Panc1 (cell line): ENCODE measurements at regions not wholly inside any gene's neighbourhood (a gene's known extent, or its start where the extent isn't known, plus 50 kb on each side); places are given as distances from the start of the nearest gene placed in this dataset.

Experiments used
- TF ChIP-seq, protein P1 (sequence below): fragments of 450-650 bp; IDR thresholded peaks from 2 replicates; pipeline ENCODE4 v1.5.1; 2017; ENCODE audit warnings: mild to moderate bottlenecking
- TF ChIP-seq, protein P2 (sequence below), 2 experiments: IDR thresholded peaks; 2 replicates each; pipeline ENCODE4 v1.6.1; 2011 to 2012; ENCODE audit warnings: low read depth in 2 of 2, control low read depth in 1 of 2, low read length in 1 of 2, mild to moderate bottlenecking in 1 of 2, moderate library complexity in 1 of 2; ENCODE audit not compliant: insufficient read depth in 1 of 2

DNA sequence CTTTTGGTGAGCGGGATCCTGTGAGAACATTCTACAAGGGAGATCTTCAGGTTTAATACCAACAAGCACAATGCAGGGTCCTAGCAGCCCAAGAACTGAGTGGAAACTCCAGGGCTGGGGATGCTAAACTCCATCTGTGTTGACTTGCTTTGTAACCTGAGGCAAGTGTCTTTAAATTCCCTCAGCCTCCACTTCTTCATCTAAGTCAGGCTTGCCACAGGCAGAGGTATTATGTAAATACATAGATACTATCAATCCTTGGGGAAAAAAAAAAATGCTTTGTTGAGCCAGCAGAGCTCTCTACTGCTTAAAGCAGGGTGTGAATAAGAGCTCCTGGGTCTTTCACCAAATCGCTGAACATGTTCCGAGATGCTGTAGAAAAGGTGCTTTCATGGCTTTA lies 114.2 kb upstream of the PHACTR1 start:
- TF ChIP-seq, protein P1, sequence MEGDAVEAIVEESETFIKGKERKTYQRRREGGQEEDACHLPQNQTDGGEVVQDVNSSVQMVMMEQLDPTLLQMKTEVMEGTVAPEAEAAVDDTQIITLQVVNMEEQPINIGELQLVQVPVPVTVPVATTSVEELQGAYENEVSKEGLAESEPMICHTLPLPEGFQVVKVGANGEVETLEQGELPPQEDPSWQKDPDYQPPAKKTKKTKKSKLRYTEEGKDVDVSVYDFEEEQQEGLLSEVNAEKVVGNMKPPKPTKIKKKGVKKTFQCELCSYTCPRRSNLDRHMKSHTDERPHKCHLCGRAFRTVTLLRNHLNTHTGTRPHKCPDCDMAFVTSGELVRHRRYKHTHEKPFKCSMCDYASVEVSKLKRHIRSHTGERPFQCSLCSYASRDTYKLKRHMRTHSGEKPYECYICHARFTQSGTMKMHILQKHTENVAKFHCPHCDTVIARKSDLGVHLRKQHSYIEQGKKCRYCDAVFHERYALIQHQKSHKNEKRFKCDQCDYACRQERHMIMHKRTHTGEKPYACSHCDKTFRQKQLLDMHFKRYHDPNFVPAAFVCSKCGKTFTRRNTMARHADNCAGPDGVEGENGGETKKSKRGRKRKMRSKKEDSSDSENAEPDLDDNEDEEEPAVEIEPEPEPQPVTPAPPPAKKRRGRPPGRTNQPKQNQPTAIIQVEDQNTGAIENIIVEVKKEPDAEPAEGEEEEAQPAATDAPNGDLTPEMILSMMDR: no peak
- TF ChIP-seq, protein P2, sequence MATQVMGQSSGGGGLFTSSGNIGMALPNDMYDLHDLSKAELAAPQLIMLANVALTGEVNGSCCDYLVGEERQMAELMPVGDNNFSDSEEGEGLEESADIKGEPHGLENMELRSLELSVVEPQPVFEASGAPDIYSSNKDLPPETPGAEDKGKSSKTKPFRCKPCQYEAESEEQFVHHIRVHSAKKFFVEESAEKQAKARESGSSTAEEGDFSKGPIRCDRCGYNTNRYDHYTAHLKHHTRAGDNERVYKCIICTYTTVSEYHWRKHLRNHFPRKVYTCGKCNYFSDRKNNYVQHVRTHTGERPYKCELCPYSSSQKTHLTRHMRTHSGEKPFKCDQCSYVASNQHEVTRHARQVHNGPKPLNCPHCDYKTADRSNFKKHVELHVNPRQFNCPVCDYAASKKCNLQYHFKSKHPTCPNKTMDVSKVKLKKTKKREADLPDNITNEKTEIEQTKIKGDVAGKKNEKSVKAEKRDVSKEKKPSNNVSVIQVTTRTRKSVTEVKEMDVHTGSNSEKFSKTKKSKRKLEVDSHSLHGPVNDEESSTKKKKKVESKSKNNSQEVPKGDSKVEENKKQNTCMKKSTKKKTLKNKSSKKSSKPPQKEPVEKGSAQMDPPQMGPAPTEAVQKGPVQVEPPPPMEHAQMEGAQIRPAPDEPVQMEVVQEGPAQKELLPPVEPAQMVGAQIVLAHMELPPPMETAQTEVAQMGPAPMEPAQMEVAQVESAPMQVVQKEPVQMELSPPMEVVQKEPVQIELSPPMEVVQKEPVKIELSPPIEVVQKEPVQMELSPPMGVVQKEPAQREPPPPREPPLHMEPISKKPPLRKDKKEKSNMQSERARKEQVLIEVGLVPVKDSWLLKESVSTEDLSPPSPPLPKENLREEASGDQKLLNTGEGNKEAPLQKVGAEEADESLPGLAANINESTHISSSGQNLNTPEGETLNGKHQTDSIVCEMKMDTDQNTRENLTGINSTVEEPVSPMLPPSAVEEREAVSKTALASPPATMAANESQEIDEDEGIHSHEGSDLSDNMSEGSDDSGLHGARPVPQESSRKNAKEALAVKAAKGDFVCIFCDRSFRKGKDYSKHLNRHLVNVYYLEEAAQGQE (IDR thresholded peaks at IDR 0.05; ENCODE audit: insufficient read depth in 1 of 2, low read depth in 2 of 2, low read length in 1 of 2): no peak
